Lower lobe of right lung (tissue), 2 donors: ENCODE measurements at regions not wholly inside any gene's neighbourhood (a gene's known extent, or its start where the extent isn't known, plus 50 kb on each side); places are given as distances from the start of the nearest gene placed in this dataset.
A peak's percentile ranks its signal among the peaks of the same experiment; 100 is the strongest.

Experiments used
- ATAC-seq, 2 donors: fragments of 200-7000 bp; cut with Tn5 transposase; one replicate each; pipeline ENCODE4 v1.9.1; 2020 to 2022; ENCODE audit warnings: mild to moderate bottlenecking in 2 of 2, moderate library complexity in 2 of 2
- DNase-seq: peaks from one replicate; pipeline ENCODE4 v3.0.0-alpha.2; 2020
- H3K27ac ChIP-seq: fragments of 200-600 bp; one replicate; pipeline ENCODE4 v1.8.0; 2022
- H3K27me3 ChIP-seq: fragments of 200-600 bp; one replicate; pipeline ENCODE4 v1.8.0; 2022; ENCODE audit warnings: low read depth
- H3K36me3 ChIP-seq: fragments of 200-600 bp; one replicate; pipeline ENCODE4 v1.8.0; 2022; ENCODE audit warnings: mild to moderate bottlenecking
- H3K4me1 ChIP-seq: fragments of 200-600 bp; one replicate; pipeline ENCODE4 v1.8.0; 2022
- H3K4me3 ChIP-seq: fragments of 200-600 bp; one replicate; pipeline ENCODE4 v1.8.0; 2022; ENCODE audit warnings: mild to moderate bottlenecking
- H3K9me3 ChIP-seq: fragments of 200-600 bp; one replicate; pipeline ENCODE4 v1.8.0; 2022
- intact Hi-C: fragments of 100-400 bp; cut with DNase I; formaldehyde crosslinking; loops from one replicate; pipeline ENCODE4 v1.11.0; 2022
- TF ChIP-seq, protein P1 (sequence below): fragments of 200-600 bp; IDR thresholded peaks from one replicate; pipeline ENCODE4 v1.8.0; 2022; ENCODE audit warnings: antibody characterized with exemption, mild to moderate bottlenecking
- donor health status: DM: no; HTN: yes; CAD: no; lungs with severe emphysema.

DNA sequence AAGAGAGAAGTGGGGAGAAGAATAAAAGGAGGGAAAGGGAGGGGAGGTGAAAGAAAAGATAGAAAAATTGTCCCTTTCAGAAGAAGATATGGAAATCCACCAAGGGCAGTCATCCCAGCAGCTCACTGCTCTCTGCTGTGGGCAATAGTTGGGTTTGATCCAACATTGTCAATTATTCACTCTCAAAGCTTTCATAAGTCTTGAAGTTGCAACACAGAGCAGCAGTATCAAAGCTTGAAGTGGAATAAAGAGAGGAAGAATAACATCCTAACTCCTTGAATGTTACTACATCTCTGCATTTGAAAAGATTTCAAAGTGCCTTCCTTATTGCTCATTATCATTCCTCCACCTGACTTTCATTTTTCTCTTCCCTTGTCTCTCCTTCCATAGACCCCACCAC, 62.3 kb upstream of the HHIP start:
- Histone ChIP-seq H3K4me3 (no peak overlapping the region), H3K9me3 (no peaks in the 10 kb centered on the region), H3K27me3 (no peaks in the 10 kb centered on the region), H3K27ac (peak overlapping the region; percentile 41), H3K4me1 (no peaks in the 10 kb centered on the region), H3K36me3 (no peaks in the 10 kb centered on the region)
- no peak for DNase-seq
- peak; percentile 78 to 82 for ATAC-seq
- intact Hi-C loops, result no loop called here
- TF ChIP-seq, protein P1, sequence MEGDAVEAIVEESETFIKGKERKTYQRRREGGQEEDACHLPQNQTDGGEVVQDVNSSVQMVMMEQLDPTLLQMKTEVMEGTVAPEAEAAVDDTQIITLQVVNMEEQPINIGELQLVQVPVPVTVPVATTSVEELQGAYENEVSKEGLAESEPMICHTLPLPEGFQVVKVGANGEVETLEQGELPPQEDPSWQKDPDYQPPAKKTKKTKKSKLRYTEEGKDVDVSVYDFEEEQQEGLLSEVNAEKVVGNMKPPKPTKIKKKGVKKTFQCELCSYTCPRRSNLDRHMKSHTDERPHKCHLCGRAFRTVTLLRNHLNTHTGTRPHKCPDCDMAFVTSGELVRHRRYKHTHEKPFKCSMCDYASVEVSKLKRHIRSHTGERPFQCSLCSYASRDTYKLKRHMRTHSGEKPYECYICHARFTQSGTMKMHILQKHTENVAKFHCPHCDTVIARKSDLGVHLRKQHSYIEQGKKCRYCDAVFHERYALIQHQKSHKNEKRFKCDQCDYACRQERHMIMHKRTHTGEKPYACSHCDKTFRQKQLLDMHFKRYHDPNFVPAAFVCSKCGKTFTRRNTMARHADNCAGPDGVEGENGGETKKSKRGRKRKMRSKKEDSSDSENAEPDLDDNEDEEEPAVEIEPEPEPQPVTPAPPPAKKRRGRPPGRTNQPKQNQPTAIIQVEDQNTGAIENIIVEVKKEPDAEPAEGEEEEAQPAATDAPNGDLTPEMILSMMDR, result no peak

DNA sequence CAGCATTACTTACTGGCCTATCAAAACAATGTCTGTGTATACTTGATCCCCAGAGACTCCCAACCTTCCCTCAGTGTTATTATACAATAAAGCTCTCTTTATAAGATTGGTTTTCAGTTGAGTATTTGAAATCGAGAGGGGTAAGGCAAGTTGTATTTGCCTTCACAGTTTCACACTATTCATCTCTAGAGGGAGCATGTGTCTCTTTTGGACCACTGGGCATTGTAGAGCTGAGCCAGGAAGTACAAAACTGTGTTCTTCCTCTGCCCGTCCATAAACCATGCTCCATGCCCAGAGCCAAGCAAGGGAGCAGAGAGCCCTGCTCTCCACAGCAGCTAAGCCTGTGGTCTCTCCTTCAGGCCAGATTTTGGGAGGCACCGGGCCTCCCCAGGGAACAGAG, 61.5 kb upstream of the HHIP start:
- peak in 1 of 2 donors; percentile 16 for ATAC-seq
- H3K4me3 ChIP-seq, result no peak overlapping the region
- H3K4me1 ChIP-seq, result no peaks in the 10 kb centered on the region
- no peaks in the 10 kb centered on the region for H3K27me3 ChIP-seq
- intact Hi-C loops, result no loop called here
- no peaks in the 10 kb centered on the region for H3K9me3 ChIP-seq
- DNase-seq, result no peak
- H3K27ac ChIP-seq, result peak overlapping the region; percentile 31
- H3K36me3 ChIP-seq, result no peaks in the 10 kb centered on the region
- TF ChIP-seq, protein P1, result no peak

DNA sequence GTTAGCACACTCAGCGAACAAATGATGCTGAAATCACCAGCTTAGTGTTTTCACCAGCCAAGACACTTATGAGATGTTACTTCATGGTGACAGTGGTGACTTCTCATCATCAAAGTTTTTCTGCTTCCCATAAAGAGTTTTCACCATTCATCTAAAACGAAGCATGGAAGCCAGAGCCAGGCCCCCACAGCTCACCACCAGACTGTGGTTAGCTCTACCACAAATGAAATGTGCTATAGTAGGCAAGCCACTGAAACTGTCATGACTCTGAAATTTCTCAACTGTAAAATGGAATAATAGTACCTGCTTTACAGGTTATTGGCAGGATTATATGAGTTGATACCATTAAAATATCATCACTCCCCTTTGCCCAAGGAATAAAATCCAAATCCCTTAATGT, 56.4 kb upstream of the HHIP start:
- Histone ChIP-seq H3K9me3 (no peaks in the 10 kb centered on the region), H3K27me3 (no peaks in the 10 kb centered on the region), H3K4me3 (no peak overlapping the region), H3K4me1 (no peaks in the 10 kb centered on the region), H3K36me3 (no peaks in the 10 kb centered on the region), H3K27ac (no peak overlapping the region)
- ATAC-seq (no peak), DNase-seq (no peak)
- intact Hi-C loops, result no loop called here
- TF ChIP-seq, protein P1, result no peak

DNA sequence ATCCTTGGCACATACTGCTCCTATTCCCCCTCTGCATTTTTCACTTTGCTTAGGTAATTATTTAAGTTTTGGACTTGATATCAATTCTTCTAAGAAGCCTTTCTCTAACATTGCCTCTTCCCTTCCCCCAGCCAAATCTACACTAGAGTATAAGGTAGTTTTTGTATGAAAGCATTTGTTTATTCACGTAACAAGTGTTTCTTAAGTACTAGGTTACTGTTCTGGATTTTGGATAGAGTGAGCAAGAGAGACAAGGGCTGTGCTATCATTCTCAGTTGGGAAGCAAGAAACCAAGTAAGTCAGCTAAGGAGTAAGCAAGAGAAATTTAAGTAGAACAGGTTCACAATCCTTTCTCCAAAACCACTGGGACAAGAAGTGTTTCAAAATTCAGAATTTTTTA, 55.9 kb upstream of the HHIP start:
- H3K4me1 ChIP-seq, result no peaks in the 10 kb centered on the region
- H3K36me3 ChIP-seq, result no peaks in the 10 kb centered on the region
- no peak for DNase-seq
- TF ChIP-seq, protein P1, result no peak
- intact Hi-C loops, result no loop called here
- H3K27ac ChIP-seq, result no peak overlapping the region
- no peaks in the 10 kb centered on the region for H3K27me3 ChIP-seq
- no peak overlapping the region for H3K4me3 ChIP-seq
- peak in 1 of 2 donors; percentile 64 for ATAC-seq
- H3K9me3 ChIP-seq, result no peaks in the 10 kb centered on the region

DNA sequence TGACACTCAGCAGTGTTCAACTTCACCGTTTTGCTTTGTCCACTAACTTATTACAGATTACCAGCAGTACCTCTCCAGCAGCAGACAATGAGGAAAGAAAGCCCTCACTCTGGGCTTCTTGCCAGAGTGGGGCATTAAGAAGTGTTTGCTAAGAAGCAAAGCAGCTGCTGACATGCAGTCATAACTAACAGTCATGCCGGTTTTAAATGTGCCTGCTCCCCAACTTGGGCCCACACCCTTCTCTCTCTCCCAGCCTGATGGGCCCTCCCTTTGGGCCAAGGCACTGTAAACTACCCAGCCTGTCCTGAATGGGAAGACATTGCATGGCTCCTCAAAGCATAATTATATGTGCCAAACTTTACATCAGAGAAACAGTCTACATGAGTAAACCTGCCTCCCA, 54.6 kb upstream of the HHIP start:
- intact Hi-C loops, result no loop called here
- Histone ChIP-seq H3K27me3 (no peaks in the 10 kb centered on the region), H3K9me3 (no peaks in the 10 kb centered on the region), H3K27ac (no peak overlapping the region), H3K4me3 (no peak overlapping the region), H3K4me1 (no peaks in the 10 kb centered on the region), H3K36me3 (no peaks in the 10 kb centered on the region)
- ATAC-seq, result peak; percentile 78 to 84
- TF ChIP-seq, protein P1, result no peak
- peak; percentile 36 for DNase-seq

DNA sequence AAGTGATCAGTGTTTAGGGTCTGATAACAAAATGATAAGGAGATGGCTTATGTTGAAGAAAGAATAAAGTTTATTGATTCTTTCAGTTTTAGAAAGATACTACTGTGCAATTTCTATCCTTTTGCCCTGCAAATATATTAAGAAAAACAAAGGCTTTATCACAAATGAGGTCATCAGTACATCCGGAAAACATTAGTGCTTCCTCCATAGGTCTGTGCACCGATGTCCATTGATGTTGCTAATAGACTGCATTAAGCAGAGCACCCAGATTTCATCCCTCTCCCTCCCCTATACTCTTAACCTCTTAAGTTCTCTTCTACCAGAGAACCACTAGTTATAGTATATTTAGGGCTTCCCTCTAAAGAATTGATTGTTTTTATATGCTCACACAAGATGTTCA, 53.7 kb upstream of the HHIP start:
- no peak overlapping the region for H3K27ac ChIP-seq
- H3K27me3 ChIP-seq, result no peaks in the 10 kb centered on the region
- DNase-seq, result no peak
- intact Hi-C loops, result no loop called here
- TF ChIP-seq, protein P1, result no peak
- H3K4me1 ChIP-seq, result no peaks in the 10 kb centered on the region
- H3K36me3 ChIP-seq, result no peaks in the 10 kb centered on the region
- ATAC-seq, result no peak
- H3K4me3 ChIP-seq, result no peak overlapping the region
- no peaks in the 10 kb centered on the region for H3K9me3 ChIP-seq
